ENCODE measurements at regions not wholly inside any gene's neighbourhood (a gene's known extent, or its start where the extent isn't known, plus 50 kb on each side); places are given as distances from the start of the nearest gene placed in this dataset.

DNA sequence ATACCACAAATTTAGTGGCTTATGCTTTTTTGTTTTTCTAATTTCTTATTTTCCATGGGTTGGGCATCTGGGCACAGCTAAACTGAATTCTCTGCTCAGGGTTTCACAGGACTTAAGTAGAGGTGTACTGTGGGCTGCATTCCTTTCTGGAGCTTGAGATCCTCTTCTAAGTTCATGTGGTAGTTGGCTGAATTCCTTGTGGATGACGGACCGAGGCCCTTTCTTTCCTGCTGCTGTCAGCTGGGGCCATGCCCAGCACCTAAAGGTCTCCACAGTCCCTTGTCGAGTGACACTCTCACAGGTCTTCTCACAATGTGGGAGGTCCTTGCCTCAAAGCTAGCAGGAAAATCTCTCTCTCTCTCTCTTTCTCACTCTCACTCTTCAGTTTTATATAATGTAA lies 433.5 kb upstream of the LRATD1 start:
- no peaks in the 10 kb centered on the region for H3K36me3 ChIP-seq (ENCODE audit: control insufficient read depth in 5 of 5, insufficient read depth in 5 of 5, low read length in 5 of 5)
- H3K9ac ChIP-seq (ENCODE audit: low read length in 5 of 5), result no peak overlapping the region
- peaks cover 0 to 2% (median 0%) of the 10 kb centered on the region in 5 donors for H3K9me3 ChIP-seq (ENCODE audit: control insufficient read depth in 5 of 5, low read length in 5 of 5)
- no peak overlapping the region for H3K4me3 ChIP-seq (ENCODE audit: low read depth in 1 of 5, low read length in 5 of 5)
- no peaks in the 10 kb centered on the region for H3K27me3 ChIP-seq (ENCODE audit: control insufficient read depth in 5 of 5, insufficient read depth in 4 of 5, low read length in 5 of 5)
- no peak overlapping the region for H3K27ac ChIP-seq (ENCODE audit: low read depth, low read length)
- H3K4me1 ChIP-seq (ENCODE audit: control insufficient read depth in 5 of 5, insufficient read depth in 5 of 5, low read length in 5 of 5), result no peaks in the 10 kb centered on the region

DNA sequence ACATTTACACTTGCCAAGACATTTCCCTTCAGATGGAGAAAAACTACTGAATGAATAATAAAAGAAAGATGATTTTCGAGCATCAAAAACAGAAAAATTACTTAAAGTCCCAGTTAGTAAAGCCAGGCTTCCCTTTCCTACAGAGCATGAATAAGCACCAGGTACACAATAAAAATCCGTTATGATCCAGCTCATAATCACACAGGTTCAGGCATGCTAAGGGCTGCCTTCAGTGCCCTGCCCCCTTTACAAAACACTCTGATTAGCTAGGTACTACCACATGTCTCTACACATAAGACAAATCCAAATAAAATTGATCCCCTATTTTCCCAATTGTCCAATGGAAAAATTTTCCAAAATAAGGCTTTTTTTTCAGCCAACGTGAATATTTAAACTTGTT lies 413.2 kb upstream of the LRATD1 start:
- H3K27me3 ChIP-seq (ENCODE audit: control insufficient read depth in 5 of 5, insufficient read depth in 4 of 5, low read length in 5 of 5), result no peaks in the 10 kb centered on the region
- H3K4me1 ChIP-seq (ENCODE audit: control insufficient read depth in 5 of 5, insufficient read depth in 5 of 5, low read length in 5 of 5), result no peaks in the 10 kb centered on the region
- no peak overlapping the region for H3K9ac ChIP-seq (ENCODE audit: low read length in 5 of 5)
- H3K36me3 ChIP-seq (ENCODE audit: control insufficient read depth in 5 of 5, insufficient read depth in 5 of 5, low read length in 5 of 5), result no peaks in the 10 kb centered on the region
- no peaks in the 10 kb centered on the region for H3K9me3 ChIP-seq (ENCODE audit: control insufficient read depth in 5 of 5, low read length in 5 of 5)
- no peak overlapping the region for H3K27ac ChIP-seq (ENCODE audit: low read depth, low read length)
- no peak overlapping the region for H3K4me3 ChIP-seq (ENCODE audit: low read depth in 1 of 5, low read length in 5 of 5)

DNA sequence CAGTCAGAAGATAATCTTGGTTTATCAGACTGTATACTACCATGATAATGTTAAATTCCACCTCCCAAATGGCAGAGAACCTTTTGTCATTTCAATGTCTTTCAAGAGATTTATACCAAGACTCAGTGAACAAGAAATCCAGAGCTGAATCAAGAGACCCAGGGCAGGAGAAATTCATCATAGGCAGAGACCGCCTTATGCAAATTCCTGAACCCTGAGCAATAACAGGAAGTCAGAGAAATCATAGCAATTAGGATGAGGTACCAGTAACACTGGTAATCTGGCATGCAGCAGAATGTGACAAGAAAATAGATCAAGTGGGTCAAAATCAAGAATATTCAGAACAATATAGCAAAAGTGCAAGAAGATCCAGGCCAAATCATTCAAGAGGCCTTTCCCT lies 412.4 kb upstream of the LRATD1 start:
- Histone ChIP-seq H3K27ac (ENCODE audit: low read depth, low read length) (no peak overlapping the region), H3K9me3 (ENCODE audit: control insufficient read depth in 5 of 5, low read length in 5 of 5) (no peaks in the 10 kb centered on the region), H3K4me3 (ENCODE audit: low read depth in 1 of 5, low read length in 5 of 5) (no peak overlapping the region), H3K4me1 (ENCODE audit: control insufficient read depth in 5 of 5, insufficient read depth in 5 of 5, low read length in 5 of 5) (no peaks in the 10 kb centered on the region), H3K27me3 (ENCODE audit: control insufficient read depth in 5 of 5, insufficient read depth in 4 of 5, low read length in 5 of 5) (no peaks in the 10 kb centered on the region), H3K9ac (ENCODE audit: low read length in 5 of 5) (no peak overlapping the region), H3K36me3 (ENCODE audit: control insufficient read depth in 5 of 5, insufficient read depth in 5 of 5, low read length in 5 of 5) (no peaks in the 10 kb centered on the region)

DNA sequence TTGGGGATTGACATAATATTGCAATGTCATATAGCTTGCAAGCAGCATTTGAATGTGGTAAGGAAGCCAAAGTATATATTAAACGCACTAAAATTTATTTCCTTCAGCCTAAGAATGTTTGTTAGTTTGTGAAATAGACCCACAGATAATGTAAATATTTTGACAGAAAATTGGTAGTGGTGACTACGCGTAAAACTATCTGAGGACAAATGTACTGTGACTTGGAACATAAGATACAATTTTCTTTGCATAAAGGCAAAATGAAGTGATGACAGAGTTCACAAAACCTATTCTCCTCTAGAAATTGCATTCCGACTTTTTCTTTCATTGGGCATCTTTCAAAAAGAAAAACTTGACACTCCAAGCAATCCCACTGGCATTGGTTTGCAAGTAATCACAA lies 411.1 kb upstream of the LRATD1 start:
- H3K9me3 ChIP-seq (ENCODE audit: control insufficient read depth in 5 of 5, low read length in 5 of 5), result no peaks in the 10 kb centered on the region
- H3K9ac ChIP-seq (ENCODE audit: low read length in 5 of 5), result no peak overlapping the region
- no peaks in the 10 kb centered on the region for H3K36me3 ChIP-seq (ENCODE audit: control insufficient read depth in 5 of 5, insufficient read depth in 5 of 5, low read length in 5 of 5)
- no peaks in the 10 kb centered on the region for H3K27me3 ChIP-seq (ENCODE audit: control insufficient read depth in 5 of 5, insufficient read depth in 4 of 5, low read length in 5 of 5)
- no peaks in the 10 kb centered on the region for H3K4me1 ChIP-seq (ENCODE audit: control insufficient read depth in 5 of 5, insufficient read depth in 5 of 5, low read length in 5 of 5)
- H3K27ac ChIP-seq (ENCODE audit: low read depth, low read length), result no peak overlapping the region
- H3K4me3 ChIP-seq (ENCODE audit: low read depth in 1 of 5, low read length in 5 of 5), result no peak overlapping the region

DNA sequence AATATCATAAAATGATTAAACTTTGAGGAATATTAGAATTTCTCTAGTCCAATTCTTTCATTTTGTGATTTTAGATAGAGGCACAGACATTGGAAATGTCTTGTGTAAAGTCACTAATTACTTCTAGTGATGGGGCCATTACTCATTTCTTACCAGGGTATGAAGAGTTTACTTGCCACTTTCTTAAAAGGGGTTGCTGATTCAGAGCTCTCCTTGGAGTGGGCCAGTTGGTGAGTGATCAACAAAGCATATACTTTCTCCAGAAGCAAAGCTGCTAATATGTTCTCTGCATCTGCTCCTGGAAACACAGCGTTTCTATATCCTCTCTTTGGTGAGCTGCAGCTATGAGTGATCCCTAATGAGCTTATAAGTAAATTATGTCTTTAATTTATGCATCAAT lies 408.9 kb upstream of the LRATD1 start:
- Histone ChIP-seq H3K9me3 (ENCODE audit: control insufficient read depth in 5 of 5, low read length in 5 of 5) (no peaks in the 10 kb centered on the region), H3K9ac (ENCODE audit: low read length in 5 of 5) (no peak overlapping the region)

DNA sequence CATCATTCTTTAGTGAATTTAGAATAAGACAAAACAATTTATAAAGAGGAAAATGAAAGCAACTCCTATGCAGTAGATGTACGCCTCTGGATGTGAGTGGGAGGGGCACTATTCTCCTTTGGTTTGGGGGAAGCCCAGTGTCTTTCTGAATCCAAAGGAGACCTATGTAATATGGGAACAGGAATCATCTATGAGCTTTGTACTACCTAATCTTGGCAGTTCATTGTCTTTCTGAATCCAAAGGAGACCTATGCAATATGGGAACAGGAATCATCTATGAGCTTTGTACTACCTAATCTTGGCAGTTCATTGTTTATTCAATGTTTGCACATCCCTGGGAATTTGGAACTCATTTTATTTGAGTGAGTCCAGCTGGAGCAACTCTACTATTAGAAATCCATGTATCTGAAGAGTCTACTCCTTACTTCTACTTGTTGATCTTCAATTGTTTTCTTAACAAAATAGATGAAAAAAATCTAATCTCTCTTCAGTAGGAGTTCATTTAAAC lies 401.1 kb upstream of the LRATD1 start:
- no peaks in the 10 kb centered on the region for H3K9me3 ChIP-seq (ENCODE audit: control insufficient read depth in 5 of 5, low read length in 5 of 5)
- H3K36me3 ChIP-seq (ENCODE audit: control insufficient read depth in 5 of 5, insufficient read depth in 5 of 5, low read length in 5 of 5), result no peaks in the 10 kb centered on the region
- H3K4me1 ChIP-seq (ENCODE audit: control insufficient read depth in 5 of 5, insufficient read depth in 5 of 5, low read length in 5 of 5), result no peaks in the 10 kb centered on the region
- H3K27ac ChIP-seq (ENCODE audit: low read depth, low read length), result no peak overlapping the region
- H3K4me3 ChIP-seq (ENCODE audit: low read depth in 1 of 5, low read length in 5 of 5), result no peak overlapping the region
- H3K27me3 ChIP-seq (ENCODE audit: control insufficient read depth in 5 of 5, insufficient read depth in 4 of 5, low read length in 5 of 5), result no peaks in the 10 kb centered on the region
- H3K9ac ChIP-seq (ENCODE audit: low read length in 5 of 5), result no peak overlapping the region

More for the DNA sequence above, 408.9 kb upstream of the LRATD1 start:
- H3K36me3 ChIP-seq (ENCODE audit: control insufficient read depth in 5 of 5, insufficient read depth in 5 of 5, low read length in 5 of 5), result no peaks in the 10 kb centered on the region
- H3K27me3 ChIP-seq (ENCODE audit: control insufficient read depth in 5 of 5, insufficient read depth in 4 of 5, low read length in 5 of 5), result no peaks in the 10 kb centered on the region
- H3K4me1 ChIP-seq (ENCODE audit: control insufficient read depth in 5 of 5, insufficient read depth in 5 of 5, low read length in 5 of 5), result no peaks in the 10 kb centered on the region
- no peak overlapping the region for H3K4me3 ChIP-seq (ENCODE audit: low read depth in 1 of 5, low read length in 5 of 5)
- no peak overlapping the region for H3K27ac ChIP-seq (ENCODE audit: low read depth, low read length)

DNA sequence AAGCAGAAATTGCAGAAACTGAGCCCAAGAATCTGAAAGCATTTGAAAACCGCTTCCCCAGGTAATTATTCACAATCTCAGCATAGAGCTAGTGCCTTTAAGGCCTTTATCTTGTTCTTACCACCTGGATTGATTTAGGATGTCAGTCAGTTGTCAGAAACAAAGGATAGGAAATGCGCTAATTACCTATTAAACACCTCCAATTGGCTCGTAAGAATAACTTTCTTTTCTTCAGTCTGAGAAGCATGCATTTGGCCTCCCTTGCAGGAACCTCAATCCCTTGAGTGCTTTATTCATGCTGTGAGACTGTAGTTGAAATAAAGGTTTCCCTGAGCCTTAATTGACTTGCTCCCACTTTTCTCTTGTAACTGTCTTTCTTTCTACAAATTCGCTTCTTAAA lies 400.3 kb upstream of the LRATD1 start:
- Histone ChIP-seq H3K36me3 (ENCODE audit: control insufficient read depth in 5 of 5, insufficient read depth in 5 of 5, low read length in 5 of 5) (no peaks in the 10 kb centered on the region), H3K9me3 (ENCODE audit: control insufficient read depth in 5 of 5, low read length in 5 of 5) (no peaks in the 10 kb centered on the region), H3K27ac (ENCODE audit: low read depth, low read length) (no peak overlapping the region), H3K27me3 (ENCODE audit: control insufficient read depth in 5 of 5, insufficient read depth in 4 of 5, low read length in 5 of 5) (no peaks in the 10 kb centered on the region), H3K9ac (ENCODE audit: low read length in 5 of 5) (no peak overlapping the region), H3K4me1 (ENCODE audit: control insufficient read depth in 5 of 5, insufficient read depth in 5 of 5, low read length in 5 of 5) (no peaks in the 10 kb centered on the region), H3K4me3 (ENCODE audit: low read depth in 1 of 5, low read length in 5 of 5) (no peak overlapping the region)

DNA sequence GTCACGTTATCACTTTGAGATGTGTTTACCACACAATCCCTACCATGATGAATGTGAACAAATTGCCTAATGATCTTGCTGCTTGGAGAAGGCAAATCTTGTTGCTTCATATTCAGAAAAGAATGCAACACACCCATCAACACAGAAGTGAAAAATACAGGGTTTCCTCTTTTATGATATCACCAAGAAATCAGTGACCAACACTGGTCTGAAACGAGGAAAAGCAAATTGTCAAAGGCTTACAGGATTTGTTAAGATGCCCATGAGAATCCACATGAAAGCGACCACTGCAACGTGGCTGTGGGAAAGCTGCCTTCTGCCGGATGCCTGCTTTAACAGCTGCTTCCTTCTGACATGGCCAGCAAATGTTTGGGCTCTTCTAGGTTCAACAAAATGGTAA lies 397.6 kb upstream of the LRATD1 start:
- Histone ChIP-seq H3K36me3 (ENCODE audit: control insufficient read depth in 5 of 5, insufficient read depth in 5 of 5, low read length in 5 of 5) (no peaks in the 10 kb centered on the region), H3K27ac (ENCODE audit: low read depth, low read length) (no peak overlapping the region), H3K27me3 (ENCODE audit: control insufficient read depth in 5 of 5, insufficient read depth in 4 of 5, low read length in 5 of 5) (no peaks in the 10 kb centered on the region), H3K4me3 (ENCODE audit: low read depth in 1 of 5, low read length in 5 of 5) (no peak overlapping the region), H3K9me3 (ENCODE audit: control insufficient read depth in 5 of 5, low read length in 5 of 5) (no peaks in the 10 kb centered on the region), H3K9ac (ENCODE audit: low read length in 5 of 5) (no peak overlapping the region), H3K4me1 (ENCODE audit: control insufficient read depth in 5 of 5, insufficient read depth in 5 of 5, low read length in 5 of 5) (no peaks in the 10 kb centered on the region)

DNA sequence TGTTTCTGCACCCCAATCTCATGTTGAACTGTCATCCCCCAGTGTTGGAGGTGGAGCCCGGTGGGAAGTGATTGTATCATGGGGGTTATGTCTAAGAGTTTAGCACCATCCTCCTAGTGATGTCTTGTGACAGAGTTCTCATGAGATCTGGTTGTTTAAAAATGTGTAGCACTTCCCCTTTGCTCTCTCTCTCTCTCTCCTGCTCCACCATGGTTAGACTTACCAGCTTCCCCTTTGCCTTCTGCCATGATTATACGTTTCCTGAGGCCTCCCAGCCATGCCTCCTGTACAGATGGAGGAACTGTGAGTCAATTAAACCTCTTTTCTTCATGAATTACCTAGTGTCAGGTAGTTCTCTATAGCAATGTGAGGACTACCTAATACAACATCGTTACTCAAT lies 396.9 kb upstream of the LRATD1 start:
- H3K9ac ChIP-seq (ENCODE audit: low read length in 5 of 5), result no peak overlapping the region
- no peak overlapping the region for H3K27ac ChIP-seq (ENCODE audit: low read depth, low read length)
- no peaks in the 10 kb centered on the region for H3K27me3 ChIP-seq (ENCODE audit: control insufficient read depth in 5 of 5, insufficient read depth in 4 of 5, low read length in 5 of 5)
- H3K36me3 ChIP-seq (ENCODE audit: control insufficient read depth in 5 of 5, insufficient read depth in 5 of 5, low read length in 5 of 5), result no peaks in the 10 kb centered on the region
- no peaks in the 10 kb centered on the region for H3K9me3 ChIP-seq (ENCODE audit: control insufficient read depth in 5 of 5, low read length in 5 of 5)
- H3K4me1 ChIP-seq (ENCODE audit: control insufficient read depth in 5 of 5, insufficient read depth in 5 of 5, low read length in 5 of 5), result no peaks in the 10 kb centered on the region
- no peak overlapping the region for H3K4me3 ChIP-seq (ENCODE audit: low read depth in 1 of 5, low read length in 5 of 5)

DNA sequence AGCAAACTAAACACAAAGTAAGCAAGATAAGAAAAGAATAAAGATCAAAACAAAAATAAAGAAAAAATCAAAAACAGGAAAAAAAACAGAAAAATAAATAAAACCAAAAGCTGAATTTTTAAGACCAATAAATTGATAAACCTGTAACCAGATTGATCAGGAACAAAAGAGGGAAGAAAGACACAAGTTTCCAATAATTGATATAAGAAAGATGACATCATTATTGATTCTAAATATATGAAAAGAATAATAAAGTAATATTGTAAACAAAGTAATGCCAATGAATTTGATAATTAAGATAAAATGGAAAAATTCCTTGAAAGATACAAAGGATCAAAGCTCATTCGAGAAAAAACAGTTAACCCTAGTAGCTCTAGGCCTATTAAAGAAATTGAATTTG lies 394.6 kb upstream of the LRATD1 start:
- H3K9ac ChIP-seq (ENCODE audit: low read length in 5 of 5), result no peak overlapping the region
- no peaks in the 10 kb centered on the region for H3K4me1 ChIP-seq (ENCODE audit: control insufficient read depth in 5 of 5, insufficient read depth in 5 of 5, low read length in 5 of 5)
- H3K27me3 ChIP-seq (ENCODE audit: control insufficient read depth in 5 of 5, insufficient read depth in 4 of 5, low read length in 5 of 5), result no peaks in the 10 kb centered on the region
- H3K4me3 ChIP-seq (ENCODE audit: low read depth in 1 of 5, low read length in 5 of 5), result no peak overlapping the region
- no peak overlapping the region for H3K27ac ChIP-seq (ENCODE audit: low read depth, low read length)
- no peaks in the 10 kb centered on the region for H3K36me3 ChIP-seq (ENCODE audit: control insufficient read depth in 5 of 5, insufficient read depth in 5 of 5, low read length in 5 of 5)
- H3K9me3 ChIP-seq (ENCODE audit: control insufficient read depth in 5 of 5, low read length in 5 of 5), result no peaks in the 10 kb centered on the region

DNA sequence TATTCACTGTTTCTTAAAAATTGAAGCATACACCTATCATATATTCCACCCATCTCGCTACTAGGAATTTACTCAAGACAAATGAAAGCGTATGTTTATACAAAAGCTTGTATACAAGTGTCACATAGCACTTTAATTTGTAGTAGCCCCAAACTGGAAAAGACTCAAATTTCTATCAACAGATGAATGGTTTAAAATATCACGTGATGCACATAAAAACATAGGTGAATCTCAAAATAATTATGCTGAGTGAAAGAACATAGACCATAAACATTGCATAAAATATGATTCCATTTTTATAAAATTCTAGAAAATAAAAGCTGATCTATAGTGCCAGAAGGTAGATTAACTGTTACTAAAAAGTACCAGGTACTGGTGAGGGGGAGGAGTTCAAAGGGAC lies 392.9 kb upstream of the LRATD1 start:
- Histone ChIP-seq H3K9ac (ENCODE audit: low read length in 5 of 5) (no peak overlapping the region), H3K36me3 (ENCODE audit: control insufficient read depth in 5 of 5, insufficient read depth in 5 of 5, low read length in 5 of 5) (no peaks in the 10 kb centered on the region), H3K27ac (ENCODE audit: low read depth, low read length) (no peak overlapping the region), H3K9me3 (ENCODE audit: control insufficient read depth in 5 of 5, low read length in 5 of 5) (no peaks in the 10 kb centered on the region), H3K4me1 (ENCODE audit: control insufficient read depth in 5 of 5, insufficient read depth in 5 of 5, low read length in 5 of 5) (no peaks in the 10 kb centered on the region), H3K27me3 (ENCODE audit: control insufficient read depth in 5 of 5, insufficient read depth in 4 of 5, low read length in 5 of 5) (no peaks in the 10 kb centered on the region), H3K4me3 (ENCODE audit: low read depth in 1 of 5, low read length in 5 of 5) (no peak overlapping the region)
